GM18867 (cell line): ENCODE measurements at regions not wholly inside any gene's neighbourhood (a gene's known extent, or its start where the extent isn't known, plus 50 kb on each side); places are given as distances from the start of the nearest gene placed in this dataset.

Source experiments
- ATAC-seq: cut with Tn5 transposase; IDR thresholded peaks from one replicate; pipeline ENCODE4 v1.9.1; 2021; ENCODE audit warnings: mild to moderate bottlenecking, moderate library complexity; ENCODE audit not compliant: unreplicated experiment

DNA sequence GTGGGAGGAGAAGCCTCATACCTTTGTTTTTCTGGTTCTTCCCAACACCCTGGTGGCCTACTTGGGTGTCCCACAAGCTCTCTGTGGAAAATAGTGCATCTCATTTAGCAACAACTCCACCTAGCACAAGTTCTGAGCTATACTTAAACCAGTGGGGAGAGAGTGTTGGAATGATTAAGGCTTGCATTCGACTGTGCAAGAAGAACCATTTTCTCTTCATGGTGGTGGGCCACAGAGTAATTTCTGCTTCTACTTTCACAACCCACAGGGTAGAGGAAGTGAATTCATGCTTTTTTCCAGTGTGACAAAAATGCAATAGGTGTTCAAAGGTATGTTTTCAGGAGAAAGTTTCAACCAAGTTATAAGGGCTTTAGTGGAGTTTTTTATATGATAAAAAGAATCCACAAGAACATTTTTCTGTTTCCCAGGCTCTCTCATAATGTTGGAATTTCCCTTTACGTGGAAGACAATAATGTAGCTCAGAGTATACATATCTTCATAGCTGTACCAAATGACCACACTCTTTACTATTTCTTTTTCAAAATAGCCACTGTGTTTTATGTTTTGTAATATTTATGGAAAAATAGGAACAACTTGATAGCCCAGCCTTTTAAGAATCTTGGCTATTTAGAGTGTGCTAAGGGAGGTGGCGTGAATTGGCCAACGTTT lies 80.3 kb upstream of the HHIP start:
- no peak for ATAC-seq

DNA sequence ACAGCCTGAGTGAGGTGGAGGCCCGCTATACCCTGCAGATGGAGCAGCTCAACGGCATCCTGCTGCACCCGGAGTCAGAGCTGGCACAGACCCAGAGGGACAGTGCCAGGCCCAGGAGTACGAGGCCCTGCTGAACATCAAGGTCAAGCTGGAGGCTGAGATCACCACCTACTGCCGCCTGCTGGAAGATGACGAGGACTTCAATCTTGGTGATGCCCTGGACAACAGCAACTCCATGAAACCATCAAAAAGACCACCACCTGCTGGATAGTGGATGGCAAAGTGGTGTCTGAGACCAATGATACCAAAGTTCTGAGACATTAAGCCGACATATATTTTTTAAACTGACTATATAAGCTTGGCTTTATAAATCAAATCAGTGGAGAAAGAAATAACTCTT lies 73.3 kb upstream of the HHIP start:
- ATAC-seq = no peak

DNA sequence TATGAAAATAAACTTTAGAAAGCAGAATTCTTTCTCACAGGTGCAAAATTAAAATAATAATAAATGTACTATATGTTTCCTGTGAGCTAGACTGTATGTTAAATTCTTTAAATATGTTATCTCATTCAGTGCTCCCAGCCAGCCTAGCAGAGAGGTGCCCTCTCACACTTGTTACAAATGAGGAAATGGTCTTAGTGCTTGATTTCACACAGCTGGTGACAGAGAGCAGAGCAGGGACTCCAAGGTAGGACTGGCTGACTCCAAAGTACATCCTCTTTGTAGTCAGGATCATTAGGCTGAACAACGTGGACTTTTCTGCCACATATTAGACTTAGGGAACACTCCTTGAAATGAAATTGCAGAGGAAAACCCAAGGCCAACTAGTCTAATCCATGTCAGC lies 72.0 kb upstream of the HHIP start:
- peak; percentile 68 for ATAC-seq

DNA sequence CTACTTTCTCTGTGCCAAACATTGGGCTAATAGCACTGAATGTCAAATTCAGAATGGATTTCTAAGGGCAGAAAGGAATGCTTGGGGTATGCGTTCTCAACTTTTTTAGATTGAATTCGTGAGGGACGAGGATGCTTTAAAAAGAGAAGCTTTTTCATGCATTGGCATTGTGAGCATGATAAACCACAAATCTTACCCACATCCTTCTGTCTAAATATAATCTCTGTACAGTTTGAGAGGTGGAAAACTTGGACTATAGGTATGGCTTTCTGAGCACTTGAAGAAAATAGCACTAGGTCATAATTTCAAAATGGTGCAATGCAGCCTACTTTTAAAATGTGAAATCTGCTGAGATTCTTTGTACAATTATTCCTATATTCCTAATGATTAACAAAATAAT lies 71.4 kb upstream of the HHIP start:
- no peak for ATAC-seq

DNA sequence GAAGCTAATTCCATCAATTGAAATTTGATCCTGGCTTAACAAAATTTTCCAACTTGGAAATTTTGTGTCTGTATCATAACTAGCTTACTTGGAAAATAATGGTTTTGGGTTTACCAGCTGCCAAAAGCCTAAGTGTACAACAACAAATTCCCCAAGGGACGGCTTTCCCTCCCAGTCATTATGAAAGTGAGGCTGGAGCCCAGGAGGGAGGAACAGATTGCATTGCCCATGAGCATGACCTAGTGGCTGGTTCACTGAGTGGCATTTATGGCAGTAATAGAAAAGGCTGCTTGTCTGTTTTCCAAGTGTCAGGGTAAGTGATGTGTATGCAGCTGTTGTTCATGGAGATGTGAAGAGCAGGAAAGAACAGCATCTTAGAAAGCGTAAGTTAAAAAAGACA lies 70.8 kb upstream of the HHIP start:
- no peak for ATAC-seq

DNA sequence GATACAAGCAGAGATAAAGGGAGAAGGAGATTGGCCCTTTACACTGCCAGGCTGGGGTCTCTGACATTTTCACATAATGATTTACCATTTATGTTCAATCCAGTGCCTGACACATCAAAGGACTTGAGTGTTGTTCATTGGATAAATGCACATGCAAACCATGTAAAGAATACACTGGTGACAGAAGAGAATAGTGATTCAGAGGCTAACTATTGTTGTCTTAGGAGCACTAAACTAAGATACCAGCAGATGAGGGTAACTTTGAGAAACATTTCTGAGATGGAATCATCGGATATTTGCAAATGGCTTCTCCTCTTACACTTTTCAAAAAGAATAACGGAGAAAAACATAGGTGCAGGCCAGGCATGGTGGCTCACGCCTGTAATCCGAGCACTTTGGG lies 67.3 kb upstream of the HHIP start:
- ATAC-seq = no peak

DNA sequence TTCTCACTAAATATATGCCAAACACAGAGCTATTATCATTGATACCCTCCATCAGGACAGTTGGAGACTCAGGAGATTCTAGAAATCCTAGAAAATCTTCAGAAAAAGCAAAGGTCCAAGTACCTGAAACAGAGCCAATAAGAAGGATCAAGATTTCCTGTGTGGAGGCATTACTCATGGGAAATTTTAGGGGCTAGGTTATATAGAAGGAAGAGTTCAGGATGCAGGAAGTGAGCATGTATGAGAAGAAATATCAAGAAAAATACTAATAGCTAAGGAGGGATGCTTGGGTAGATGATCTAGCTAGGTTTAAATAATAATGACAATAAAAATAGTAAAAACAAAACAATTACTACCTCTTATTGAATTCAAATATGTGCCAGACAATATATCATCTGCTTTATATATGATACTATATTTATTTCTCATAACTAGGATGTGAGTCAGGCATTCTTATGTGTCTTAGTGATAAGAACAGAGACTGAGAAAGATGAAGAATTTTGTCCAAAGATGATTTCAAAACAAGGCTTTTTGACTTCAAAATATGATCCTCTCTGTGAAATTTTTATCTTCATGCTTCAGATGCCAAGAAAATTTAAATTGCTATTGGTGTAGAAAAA lies 66.4 kb upstream of the HHIP start:
- no peak for ATAC-seq

DNA sequence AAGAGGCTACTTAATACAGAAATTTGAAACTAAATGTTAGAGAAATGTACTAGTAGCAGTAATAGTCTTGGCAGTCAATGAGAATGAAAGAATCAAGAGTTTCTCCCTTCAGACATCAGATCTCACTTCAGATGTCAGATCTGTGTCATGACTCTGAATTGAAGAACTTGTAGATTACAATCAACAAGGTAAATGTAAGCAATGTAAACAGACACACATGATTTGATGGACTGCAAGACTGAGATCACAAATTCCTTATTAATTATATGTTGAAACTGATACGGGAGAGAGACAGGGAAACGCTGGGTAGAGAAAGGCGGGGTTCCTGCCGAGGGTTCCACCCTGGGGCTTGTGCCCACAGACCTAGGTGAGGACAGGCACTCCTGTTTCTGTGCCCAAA lies 65.5 kb upstream of the HHIP start:
- no peak for ATAC-seq

DNA sequence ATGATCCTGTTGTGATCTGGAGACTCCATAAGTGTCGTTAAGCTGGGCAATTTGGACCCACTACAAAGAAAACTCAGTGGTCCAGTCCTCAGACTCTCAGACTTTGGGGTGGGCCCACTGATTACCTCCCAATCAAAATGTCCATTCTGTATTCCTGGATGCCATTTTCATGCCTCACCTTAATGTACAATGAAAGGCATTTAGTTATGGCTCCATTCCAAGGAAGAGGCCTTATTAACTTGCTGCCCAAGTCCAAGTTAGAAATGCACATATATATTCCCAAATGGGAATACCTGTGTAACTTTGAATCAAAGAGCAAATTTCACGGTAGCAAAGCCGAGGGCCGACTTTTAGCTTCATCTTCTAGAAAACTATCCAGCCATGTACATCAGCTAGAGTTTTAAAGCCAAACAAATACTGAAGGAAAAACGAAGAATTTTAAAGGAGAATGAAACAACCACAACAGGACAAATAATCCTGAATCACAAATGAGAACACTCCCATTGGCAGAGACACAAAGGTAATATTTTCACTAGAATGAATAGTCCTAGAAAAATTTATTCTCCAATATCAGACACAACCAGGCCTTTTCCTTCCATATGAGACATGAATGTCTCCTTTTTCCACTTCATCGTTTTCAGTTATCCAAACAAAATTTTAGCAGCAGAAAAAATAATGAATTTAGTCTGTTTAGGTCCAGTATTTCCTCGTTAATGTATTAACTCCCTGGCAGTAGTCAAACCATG lies 63.7 kb upstream of the HHIP start:
- ATAC-seq = no peak

DNA sequence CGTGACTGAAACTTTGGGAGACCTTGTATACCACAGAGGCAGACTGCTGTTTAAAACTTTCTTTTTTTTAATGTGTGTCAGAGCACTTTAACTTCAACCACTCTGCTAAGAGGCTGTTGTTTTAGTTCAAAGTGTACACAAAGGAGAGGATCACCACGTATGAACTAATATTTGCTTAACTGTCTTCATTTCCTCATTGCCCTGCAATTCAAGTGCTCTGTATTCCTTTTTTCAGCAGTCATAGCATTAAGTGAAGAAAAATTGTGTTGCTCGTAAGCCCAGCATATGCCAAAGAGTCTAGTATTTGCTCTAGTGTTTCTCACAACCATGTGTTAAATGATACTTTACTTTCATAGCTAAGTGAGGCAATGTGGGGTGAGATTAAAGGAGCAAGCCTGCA lies 63.0 kb upstream of the HHIP start:
- no peak for ATAC-seq

DNA sequence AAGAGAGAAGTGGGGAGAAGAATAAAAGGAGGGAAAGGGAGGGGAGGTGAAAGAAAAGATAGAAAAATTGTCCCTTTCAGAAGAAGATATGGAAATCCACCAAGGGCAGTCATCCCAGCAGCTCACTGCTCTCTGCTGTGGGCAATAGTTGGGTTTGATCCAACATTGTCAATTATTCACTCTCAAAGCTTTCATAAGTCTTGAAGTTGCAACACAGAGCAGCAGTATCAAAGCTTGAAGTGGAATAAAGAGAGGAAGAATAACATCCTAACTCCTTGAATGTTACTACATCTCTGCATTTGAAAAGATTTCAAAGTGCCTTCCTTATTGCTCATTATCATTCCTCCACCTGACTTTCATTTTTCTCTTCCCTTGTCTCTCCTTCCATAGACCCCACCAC lies 62.3 kb upstream of the HHIP start:
- ATAC-seq = no peak

DNA sequence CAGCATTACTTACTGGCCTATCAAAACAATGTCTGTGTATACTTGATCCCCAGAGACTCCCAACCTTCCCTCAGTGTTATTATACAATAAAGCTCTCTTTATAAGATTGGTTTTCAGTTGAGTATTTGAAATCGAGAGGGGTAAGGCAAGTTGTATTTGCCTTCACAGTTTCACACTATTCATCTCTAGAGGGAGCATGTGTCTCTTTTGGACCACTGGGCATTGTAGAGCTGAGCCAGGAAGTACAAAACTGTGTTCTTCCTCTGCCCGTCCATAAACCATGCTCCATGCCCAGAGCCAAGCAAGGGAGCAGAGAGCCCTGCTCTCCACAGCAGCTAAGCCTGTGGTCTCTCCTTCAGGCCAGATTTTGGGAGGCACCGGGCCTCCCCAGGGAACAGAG lies 61.5 kb upstream of the HHIP start:
- peak; percentile 75 for ATAC-seq

DNA sequence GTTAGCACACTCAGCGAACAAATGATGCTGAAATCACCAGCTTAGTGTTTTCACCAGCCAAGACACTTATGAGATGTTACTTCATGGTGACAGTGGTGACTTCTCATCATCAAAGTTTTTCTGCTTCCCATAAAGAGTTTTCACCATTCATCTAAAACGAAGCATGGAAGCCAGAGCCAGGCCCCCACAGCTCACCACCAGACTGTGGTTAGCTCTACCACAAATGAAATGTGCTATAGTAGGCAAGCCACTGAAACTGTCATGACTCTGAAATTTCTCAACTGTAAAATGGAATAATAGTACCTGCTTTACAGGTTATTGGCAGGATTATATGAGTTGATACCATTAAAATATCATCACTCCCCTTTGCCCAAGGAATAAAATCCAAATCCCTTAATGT lies 56.4 kb upstream of the HHIP start:
- peak; percentile 59 for ATAC-seq

DNA sequence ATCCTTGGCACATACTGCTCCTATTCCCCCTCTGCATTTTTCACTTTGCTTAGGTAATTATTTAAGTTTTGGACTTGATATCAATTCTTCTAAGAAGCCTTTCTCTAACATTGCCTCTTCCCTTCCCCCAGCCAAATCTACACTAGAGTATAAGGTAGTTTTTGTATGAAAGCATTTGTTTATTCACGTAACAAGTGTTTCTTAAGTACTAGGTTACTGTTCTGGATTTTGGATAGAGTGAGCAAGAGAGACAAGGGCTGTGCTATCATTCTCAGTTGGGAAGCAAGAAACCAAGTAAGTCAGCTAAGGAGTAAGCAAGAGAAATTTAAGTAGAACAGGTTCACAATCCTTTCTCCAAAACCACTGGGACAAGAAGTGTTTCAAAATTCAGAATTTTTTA lies 55.9 kb upstream of the HHIP start:
- peak; percentile 10 for ATAC-seq

DNA sequence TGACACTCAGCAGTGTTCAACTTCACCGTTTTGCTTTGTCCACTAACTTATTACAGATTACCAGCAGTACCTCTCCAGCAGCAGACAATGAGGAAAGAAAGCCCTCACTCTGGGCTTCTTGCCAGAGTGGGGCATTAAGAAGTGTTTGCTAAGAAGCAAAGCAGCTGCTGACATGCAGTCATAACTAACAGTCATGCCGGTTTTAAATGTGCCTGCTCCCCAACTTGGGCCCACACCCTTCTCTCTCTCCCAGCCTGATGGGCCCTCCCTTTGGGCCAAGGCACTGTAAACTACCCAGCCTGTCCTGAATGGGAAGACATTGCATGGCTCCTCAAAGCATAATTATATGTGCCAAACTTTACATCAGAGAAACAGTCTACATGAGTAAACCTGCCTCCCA lies 54.6 kb upstream of the HHIP start:
- no peak for ATAC-seq

DNA sequence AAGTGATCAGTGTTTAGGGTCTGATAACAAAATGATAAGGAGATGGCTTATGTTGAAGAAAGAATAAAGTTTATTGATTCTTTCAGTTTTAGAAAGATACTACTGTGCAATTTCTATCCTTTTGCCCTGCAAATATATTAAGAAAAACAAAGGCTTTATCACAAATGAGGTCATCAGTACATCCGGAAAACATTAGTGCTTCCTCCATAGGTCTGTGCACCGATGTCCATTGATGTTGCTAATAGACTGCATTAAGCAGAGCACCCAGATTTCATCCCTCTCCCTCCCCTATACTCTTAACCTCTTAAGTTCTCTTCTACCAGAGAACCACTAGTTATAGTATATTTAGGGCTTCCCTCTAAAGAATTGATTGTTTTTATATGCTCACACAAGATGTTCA lies 53.7 kb upstream of the HHIP start:
- ATAC-seq = no peak

DNA sequence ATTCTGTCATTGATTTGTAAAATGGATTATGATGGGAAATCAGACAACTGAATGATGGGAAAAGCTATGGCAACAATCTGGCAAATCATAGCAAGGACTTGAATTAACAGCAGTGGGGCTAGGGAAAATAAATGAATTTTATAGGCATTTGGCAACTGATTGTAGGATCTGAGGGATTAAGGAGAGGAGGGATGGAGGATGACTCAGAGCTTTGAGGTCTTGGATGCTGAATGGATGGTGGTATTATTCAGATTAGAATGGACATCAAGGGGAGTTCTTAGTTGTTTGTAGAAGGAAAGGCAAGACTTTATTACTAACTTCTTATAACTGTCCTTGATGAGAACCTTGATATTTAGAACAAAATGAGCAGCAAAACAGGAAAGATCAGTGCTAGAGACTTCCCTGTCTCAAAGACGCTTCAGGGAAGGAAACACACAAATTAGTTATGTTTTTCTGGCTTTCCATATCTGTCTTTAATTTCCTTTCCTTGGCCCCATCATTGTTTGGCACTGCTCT lies 51.4 kb upstream of the HHIP start:
- no peak for ATAC-seq

DNA sequence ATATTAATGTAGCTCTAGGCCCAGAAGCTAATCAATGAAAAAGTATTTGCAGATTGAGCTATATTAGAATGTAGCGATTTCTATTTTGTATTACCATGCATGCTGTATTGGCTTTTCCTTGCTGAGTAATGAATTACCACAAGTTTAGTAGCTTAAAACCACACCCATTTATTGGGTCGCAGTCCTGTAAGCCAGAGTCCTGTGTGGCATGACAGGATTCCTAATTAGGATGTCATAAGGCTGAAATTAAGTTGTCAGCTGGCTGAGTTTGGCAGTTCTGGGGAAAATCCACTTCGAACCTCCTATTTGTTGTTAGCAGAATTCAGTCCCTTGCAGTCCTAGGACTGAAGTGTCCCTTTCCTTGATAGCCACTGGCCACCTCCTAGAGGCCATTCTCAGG lies 50.3 kb upstream of the HHIP start:
- no peak for ATAC-seq
